ENCODE measurements at regions not wholly inside any gene's neighbourhood (a gene's known extent, or its start where the extent isn't known, plus 50 kb on each side); places are given as distances from the start of the nearest gene placed in this dataset.

DNA sequence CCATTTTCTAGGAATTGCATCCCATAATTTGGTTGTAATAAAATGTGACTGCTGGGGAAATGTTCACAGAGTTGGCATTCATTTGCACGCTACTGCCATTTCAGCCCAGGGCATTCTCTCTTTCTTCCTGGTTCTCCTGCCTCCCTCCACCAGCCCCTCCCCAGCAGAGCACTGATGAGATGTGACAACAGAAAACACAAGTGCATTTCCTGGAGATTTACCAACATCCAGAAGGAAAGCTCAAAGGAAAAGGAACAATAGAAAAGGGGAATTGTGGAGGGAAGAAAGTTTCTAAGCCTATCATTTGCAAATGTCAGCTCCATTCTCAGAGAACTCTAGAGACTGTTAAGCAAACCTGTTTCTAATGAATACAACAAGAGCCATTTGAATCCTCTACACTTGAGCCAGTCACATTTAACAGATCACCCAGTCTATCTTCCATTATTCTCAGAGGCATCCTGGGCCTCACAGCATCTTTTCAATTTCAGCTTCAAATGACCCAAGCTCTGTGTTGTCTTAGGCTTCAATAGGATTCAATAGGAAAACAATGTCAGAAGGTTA, 395.6 kb upstream of the PBX1 start:
- TF ChIP-seq POLR2AphosphoS5 (IDR thresholded peaks at IDR 0.05; ENCODE audit: insufficient read depth, low read depth, low read length) (no peak), POLR2A (IDR thresholded peaks at IDR 0.05; ENCODE audit: low read depth, low read length) (no peak), EZH2 (IDR thresholded peaks at IDR 0.05; ENCODE audit: borderline replicate concordance, low read depth, low read length, severe bottlenecking) (no peak)
- TF ChIP-seq, protein P1, sequence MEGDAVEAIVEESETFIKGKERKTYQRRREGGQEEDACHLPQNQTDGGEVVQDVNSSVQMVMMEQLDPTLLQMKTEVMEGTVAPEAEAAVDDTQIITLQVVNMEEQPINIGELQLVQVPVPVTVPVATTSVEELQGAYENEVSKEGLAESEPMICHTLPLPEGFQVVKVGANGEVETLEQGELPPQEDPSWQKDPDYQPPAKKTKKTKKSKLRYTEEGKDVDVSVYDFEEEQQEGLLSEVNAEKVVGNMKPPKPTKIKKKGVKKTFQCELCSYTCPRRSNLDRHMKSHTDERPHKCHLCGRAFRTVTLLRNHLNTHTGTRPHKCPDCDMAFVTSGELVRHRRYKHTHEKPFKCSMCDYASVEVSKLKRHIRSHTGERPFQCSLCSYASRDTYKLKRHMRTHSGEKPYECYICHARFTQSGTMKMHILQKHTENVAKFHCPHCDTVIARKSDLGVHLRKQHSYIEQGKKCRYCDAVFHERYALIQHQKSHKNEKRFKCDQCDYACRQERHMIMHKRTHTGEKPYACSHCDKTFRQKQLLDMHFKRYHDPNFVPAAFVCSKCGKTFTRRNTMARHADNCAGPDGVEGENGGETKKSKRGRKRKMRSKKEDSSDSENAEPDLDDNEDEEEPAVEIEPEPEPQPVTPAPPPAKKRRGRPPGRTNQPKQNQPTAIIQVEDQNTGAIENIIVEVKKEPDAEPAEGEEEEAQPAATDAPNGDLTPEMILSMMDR (IDR thresholded peaks at IDR 0.05; ENCODE audit: extremely low read depth in 1 of 2, insufficient read depth in 1 of 2, low read depth in 1 of 2, low read length in 2 of 2): no peak
- TF ChIP-seq, protein P2, sequence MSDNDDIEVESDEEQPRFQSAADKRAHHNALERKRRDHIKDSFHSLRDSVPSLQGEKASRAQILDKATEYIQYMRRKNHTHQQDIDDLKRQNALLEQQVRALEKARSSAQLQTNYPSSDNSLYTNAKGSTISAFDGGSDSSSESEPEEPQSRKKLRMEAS (IDR thresholded peaks at IDR 0.05; ENCODE audit: insufficient read depth, insufficient read length): no peak
